ENCODE measurements at regions not wholly inside any gene's neighbourhood (a gene's known extent, or its start where the extent isn't known, plus 50 kb on each side); places are given as distances from the start of the nearest gene placed in this dataset.

GRCh38 chr1:182297335-182297734, 94.3 kb downstream of the GLUL start (continued):
- no peak for TF ChIP-seq CHD7 (IDR thresholded peaks at IDR 0.05; ENCODE audit: low read depth, low read length)
- no peak for TF ChIP-seq FOXA3 (CRISPR knock-in tag; conservative IDR thresholded peaks at IDR 0.05 in 1 of 2, IDR thresholded peaks at IDR 0.05 in 1 of 2)
- TF ChIP-seq RNF2 (IDR thresholded peaks at IDR 0.05) = no peak
- no peak for TF ChIP-seq ZNF695 (CRISPR knock-in tag; IDR thresholded peaks at IDR 0.05)

All from K562 (cell line).